T1000 (cell line): ENCODE measurements at regions not wholly inside any gene's neighbourhood (a gene's known extent, or its start where the extent isn't known, plus 50 kb on each side); places are given as distances from the start of the nearest gene placed in this dataset.
"Not testable (repeated sequence)": the region's sequence is repeated elsewhere in the genome, so short reads cannot be mapped to it uniquely, and the experiment has no call there.

Experiments
- DNase-seq: peaks from one replicate; lab custom pipeline; 2025; ENCODE audit warnings: mixed read lengths; lab: John Stamatoyannopoulos, UW

DNA sequence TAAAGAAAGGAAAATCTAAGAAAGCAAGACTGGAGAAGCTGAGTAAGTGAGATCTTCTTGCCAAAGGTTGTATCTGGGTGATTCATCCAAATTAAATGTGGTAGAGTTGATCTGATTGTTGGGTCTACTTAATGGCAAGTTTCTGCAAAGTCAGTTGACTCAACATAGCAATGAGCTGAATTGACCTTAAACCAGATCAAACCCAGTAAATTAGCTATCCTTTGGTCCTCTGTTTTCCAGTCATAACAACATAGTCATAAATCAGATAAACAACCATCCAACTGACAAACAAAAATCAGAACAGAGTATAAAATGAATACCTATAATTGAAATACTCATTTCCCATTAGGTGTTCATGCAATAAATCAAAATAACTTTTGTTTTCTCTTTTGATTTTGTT is 142.6 kb upstream of the CFAP20DC start:
- DNase-seq, result no peak

DNA sequence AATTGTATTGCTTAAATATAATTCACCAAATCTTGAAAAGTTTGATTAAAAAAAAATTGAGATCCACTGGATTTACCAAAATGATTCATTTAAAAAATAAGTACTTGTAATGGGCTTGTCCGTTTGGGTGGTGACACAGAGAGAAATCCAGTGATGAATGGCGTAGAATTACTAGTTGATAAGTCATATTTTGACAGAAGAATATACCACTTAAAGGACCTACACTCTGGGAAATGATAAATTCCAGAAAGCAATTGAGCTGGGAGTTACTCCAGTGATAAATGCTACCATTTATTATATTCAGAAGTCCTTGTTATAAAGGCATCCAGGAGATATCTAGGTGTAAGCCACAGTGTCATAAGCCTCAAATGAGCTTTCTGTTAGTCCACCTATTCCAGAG is 141.8 kb upstream of the CFAP20DC start:
- no peak for DNase-seq

DNA sequence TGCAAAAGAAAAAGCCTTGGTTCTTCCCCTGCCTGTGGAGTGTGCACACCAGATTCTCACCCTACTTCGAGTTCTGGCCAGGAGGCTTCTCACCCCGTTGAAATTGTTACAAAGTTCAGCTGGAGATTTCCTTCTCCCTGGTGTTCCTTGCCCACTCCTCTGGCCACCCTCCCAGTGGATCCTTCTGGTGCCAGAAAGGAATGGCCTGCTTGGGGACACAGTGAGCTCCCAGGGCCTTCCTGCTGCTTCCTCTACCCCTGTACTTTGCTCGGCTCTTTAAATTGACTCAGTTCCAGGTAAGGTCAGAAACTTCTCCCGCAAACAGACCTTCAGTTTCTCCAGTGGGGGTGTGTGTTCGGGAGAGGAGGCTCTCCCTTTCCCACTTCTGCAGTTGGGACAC is 140.1 kb upstream of the CFAP20DC start:
- DNase-seq, result no peak

DNA sequence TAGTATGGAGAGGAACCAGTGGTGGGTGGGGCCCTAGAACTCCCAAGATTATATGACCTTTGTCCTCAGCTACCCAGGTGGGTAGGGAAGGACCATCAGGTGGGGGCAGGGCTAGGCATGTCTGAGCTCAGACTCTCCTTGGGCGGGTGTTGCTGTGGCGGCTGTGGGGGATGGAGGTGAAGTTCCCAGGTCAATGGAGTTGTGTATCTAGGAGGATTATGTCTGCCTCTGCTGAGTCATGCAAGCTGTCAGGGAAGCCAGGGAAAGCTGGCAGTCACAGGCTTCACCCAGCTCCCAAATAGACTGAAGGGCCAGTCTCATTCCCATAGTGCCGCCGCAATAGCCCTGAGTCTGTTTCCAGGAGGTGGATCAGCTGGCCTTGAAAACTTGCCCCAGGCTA is 139.7 kb upstream of the CFAP20DC start:
- DNase-seq, result peak; percentile 30

DNA sequence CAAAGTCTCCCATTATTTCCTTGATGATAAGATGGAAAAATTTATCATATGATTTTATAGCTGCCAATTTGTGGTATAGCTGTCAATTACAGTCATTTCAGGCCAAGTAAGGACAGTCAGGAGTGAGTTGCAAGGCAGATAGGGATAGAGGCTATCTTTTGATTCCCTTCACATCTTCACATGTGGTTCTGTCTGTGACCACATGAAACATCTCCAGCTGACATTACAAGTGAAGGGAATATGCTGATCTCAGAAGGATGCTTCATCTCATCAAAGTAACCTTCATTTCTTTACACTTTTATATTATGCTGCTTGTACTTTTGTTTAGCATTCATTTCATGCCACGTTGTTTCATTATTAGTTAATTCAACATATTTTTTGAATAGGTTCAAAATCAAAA is 136.9 kb upstream of the CFAP20DC start:
- DNase-seq, result no peak

DNA sequence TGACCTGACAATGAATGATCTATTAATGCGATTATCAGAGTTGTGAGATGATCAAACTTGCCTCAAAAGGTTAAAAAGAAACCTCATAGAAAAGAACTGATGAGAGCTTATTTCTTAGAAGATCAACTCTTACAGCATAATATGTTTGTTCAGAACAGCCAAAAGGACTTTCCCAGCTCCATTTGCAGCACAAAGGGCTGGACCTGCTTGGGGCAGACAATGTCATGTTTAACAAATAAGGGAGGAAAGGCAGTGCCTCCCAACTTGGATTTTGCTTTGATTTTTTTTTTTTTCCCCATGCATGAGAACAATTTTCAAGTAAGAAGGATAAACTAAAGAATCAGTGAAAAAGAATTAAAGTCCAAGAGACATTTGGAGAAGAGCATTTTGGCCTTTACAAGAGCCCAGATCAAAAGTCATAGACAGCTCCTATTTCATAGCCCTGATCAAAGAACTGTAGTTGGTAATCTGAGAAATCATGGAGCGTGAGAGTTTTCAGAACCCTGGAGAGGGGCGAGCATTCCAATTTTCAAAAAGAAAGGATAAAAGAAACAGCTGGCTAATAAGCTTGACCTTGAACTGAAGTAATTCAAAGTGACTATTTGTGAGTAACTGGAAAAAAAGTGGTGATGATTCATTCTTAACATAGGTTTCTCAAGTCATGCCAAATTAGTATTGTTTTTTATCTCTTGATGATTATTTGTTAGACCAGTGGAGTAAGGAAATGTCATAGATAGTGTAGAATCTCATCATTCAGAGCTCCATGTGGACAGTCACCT is 136.0 kb upstream of the CFAP20DC start:
- DNase-seq, result no peak

DNA sequence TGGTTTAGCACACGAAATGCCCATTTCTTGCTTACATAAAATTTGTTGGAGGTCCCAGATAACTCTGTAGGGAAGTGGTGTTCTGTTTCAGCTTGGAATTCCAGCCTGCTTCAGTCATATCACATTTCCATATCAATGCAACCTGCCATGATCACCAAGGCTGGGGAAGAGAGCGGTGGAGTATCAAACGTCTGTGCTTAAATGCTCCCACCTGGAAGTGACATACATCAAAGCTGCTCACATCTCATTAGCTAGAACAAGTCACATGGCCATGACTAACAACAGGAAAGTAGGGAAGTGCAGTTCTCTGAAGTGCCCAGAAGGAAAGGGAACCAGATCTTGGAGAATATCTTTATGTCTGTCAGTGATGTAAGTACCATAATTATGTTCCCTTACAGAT is 130.2 kb upstream of the CFAP20DC start:
- DNase-seq, result no peak

DNA sequence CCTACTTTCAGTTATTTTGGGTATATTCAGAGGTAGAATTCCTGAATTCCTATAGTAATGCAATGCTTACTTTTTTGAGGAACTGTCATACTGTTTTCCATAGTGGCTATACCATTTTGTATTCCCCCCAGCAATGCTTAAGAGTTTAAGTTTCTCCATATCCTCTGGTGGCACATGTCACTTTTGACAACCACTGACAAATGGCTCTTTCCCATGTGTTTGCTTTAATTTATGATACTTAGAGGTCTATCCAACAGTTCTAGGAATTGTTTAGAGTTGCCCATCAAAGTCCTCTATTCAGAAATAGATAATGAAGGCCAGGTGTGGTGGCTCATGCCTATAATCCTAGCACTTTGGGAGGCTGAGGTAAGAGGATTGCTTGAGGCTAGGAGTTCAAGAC is 128.9 kb upstream of the CFAP20DC start:
- no peak for DNase-seq

DNA sequence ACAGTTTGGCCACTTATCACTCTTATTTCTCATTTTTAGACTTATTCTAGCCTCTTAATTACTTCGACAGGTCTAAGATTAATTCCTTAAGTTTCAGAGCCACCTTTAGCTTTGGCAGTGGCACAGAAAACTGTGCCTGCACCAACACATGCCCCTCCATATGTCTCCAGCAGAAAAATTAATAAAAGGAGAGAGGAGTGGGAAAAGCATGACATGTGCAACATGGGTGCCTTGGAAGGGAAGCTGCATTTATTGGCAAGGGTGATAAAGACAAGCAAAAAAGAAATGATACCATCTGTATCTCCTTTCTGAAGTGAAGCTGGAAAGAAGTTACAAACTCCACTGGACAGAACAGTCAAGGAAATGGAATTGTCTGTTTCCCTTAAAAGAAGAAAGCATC is 121.7 kb upstream of the CFAP20DC start:
- DNase-seq, result no peak

DNA sequence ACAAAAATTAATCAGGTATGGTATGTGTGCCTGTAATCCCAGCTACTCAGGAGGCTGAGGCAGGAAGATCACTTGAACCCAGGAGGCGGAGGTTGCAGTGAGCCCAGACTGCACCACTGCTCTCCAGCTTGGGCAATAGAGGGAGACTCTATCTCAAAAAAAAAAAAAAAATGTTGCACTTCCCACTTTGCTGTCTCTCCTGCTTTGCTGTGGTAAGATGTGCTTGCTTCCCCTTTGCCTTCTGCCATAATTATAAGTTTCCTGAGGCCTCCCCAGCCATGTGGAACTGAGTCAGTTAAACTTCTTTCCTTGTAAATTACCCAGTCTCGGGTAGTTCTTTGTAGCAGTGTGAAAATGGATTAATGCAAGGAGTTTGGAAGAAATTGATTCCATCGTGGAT is 120.3 kb upstream of the CFAP20DC start:
- not testable (repeated sequence) for DNase-seq

DNA sequence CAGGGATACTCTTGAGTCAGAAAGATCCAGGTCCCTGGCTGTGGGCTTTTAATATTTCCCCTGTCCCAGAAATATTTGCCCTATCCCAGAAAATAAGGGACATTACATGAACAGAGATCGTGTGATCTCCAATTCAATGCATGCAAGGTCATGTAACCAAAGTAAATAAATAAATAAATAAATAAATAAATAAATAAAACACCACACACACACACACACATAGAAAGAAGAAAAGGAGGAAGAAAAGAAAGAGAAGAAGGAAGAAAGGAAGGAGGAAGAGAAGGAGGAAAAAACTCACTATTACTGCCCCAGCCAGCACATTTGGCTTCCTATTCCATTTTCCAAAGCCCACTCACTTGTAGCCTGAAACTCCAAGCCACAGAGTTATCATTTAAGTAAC is 117.9 kb upstream of the CFAP20DC start:
- no peak for DNase-seq

DNA sequence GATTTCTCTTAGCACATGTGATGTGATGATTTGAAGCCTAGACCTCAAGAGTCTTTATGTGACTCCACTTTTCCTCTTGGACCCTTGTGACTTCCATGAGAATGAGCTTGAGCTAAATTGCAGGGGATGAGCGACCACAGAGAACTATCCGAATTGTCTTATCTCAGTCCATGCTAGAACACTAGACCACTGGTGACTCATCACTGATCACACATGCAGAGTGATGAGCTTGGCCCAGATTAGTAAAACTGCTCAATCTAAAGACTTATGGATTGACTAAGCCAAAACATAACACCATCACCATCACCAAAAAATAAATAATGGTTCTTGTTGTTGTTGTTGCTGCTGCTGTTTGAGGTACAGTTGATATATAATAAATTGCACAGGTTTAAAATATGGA is 114.1 kb upstream of the CFAP20DC start:
- no peak for DNase-seq

DNA sequence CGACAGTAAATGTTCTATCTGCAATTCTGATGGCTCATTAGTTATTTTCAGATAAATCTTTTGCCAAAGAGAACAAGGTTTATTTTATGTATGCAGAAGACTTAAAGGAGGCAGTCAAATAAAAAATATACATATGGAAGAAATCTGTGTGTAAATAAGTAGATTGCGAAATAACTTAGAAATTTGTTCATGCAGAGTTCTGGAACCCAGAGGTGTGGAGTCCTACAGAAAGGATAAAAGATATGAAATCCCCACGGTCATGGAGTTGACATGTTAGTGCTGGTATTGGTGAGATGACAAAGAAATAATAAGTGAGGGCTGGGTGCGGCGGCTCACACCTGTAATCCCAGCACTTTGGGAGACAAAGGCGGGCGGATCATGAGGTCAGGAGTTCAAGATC is 111.2 kb upstream of the CFAP20DC start:
- no peak for DNase-seq

DNA sequence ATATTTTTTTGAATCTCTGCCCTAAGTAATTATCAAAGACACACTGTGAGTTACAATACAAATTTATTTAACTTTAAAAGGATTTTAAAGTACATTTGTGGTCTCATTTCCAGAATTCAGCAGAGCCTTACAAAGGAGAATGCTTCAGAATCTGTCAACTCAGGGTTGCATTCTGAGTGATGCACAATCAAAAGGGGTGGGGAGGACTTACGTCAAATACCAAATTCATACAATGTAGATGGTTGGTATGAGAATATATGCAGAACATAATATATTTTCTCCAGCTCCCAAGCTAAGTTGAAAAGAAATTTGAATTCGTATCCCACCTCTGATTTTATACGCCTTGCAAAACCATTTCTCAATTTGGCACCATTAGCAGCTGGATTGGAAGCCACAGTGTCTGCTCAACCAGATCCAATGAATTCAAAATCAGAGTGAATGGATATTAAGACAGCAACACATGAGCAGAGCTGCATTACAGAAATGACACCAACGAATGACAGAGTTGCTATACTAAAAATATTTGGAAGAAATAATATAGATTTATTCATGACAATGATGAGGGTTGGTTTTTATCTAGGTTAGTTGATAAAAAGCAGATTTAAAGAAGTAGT is 110.4 kb upstream of the CFAP20DC start:
- no peak for DNase-seq

DNA sequence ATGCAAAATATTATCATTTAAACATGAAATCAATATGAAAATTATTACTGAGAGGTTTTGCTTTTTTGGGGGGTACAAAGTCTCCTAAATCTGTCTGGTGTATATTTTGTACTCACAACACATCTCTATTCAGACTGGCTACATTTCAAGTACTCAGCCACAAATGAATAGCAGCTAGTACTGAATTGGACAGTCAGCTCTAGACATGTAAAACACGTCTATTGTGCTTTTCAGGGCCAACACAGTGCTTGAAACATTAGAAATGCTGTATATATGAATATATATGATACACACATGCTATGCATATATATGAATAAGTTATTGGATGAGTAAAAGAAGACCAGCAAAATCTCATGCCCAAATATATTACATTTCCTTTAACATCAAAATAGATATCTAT is 103.8 kb upstream of the CFAP20DC start:
- DNase-seq, result no peak

DNA sequence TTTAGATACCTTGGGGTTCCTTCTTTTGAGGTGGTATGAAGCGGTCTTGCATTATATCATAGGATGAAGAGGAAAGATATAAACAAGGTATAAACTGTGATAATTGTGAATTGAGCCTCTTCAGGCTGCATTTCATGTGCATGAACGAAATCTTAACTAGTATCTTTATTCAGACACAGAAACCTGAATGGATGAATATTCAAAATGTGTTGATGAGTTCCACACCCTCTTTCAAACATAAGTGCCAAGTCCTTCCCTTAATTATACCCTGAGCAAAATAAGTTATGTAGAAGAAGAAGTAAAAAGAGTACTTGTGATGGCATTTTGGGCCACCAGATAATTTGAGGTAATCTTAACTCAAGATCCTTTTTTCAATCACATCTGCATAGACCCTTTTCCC is 103.1 kb upstream of the CFAP20DC start:
- no peak for DNase-seq

DNA sequence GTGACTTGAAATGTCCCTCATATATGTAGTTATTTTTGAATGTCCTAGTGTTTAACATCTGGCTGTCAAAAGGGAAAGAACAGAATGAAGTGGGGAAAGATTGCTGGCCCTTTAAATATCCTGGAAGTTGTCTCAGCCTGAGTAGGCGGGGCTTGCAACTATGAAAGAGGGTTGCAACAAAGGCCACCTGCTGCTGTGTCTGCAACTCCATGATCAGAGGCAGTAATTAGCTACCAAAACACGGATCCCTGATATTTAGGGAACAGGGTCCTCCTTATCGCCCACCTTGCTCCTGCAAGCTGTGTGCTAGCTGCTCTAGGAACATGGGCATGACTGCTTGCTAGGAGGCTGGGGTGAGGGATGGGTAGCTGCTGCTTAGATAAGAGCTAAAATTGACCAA is 100.2 kb upstream of the CFAP20DC start:
- DNase-seq, result no peak

DNA sequence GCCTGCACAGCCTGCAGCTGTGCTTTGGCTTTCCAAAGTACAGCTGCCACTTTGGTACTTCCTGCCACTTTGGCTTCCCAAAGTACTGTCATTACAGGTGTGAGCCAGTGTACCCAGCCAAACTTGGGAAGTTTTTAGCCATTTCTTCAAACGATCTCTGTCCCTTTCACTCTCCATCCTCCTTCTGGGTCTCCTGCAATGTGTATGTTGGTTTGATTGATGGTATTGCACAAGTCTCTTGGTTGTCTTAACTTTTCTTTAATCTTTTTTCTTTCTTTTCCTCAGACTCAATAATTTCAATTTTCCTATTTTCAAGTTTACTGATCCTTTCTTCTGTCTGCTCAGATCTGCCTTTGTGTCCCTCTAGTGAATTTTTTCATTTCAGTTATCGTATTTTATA is 99.3 kb upstream of the CFAP20DC start:
- DNase-seq, result no peak

DNA sequence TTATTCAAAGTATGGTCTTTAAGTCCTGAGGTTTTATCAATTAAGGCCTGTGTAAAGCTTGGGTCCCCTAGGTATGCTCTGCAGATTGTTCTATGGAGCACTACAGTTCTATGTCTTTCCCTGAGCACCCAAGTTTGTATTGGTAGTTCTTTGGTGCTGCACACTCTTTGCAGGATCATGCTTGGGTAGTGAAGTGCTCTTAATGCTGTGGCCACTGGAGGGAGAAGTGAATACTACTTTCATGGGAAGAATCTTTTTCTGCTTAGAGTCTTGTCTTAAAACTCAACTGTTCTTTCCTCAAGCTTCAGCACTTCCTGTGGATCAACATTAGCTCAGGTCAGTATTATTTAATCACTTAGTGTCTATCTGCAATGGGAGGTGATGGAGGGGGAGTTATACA is 93.6 kb upstream of the CFAP20DC start:
- no peak for DNase-seq

DNA sequence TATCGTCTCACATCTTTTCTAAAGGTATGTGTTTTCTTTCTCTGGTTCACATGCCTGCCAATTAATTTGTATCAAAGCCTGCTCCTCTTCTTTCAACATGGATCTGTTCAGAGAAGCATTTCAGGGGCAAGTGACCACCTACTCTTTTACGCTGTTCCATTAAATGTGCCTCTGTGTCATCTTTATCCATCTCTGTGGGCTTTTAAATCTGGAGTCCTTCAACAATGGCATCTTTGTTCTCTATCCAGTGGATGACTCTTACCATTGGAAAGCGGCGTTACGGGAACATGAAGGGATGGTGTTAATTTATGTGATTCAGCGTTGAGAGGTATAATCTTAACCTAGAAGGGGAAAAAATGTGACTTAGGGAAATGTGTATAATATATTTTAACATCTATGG is 92.7 kb upstream of the CFAP20DC start:
- no peak for DNase-seq

DNA sequence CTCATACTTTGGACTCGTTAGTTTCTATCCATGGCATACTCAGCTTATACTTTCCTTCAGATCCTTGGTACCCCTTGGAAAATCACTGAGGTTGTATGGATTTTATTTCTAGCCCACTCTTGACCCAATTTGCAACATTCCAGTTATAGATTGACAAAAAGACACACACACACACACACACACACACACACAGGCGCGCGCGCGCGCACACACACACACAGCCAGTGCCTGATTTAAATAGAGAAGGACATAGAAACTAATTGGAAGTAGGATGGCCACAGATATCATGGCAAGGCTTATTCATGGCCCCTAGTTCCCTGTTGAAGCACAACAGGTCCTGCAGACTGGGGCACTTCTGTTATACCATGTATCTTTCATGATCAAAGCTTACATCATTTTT is 89.1 kb upstream of the CFAP20DC start:
- DNase-seq, result no peak

DNA sequence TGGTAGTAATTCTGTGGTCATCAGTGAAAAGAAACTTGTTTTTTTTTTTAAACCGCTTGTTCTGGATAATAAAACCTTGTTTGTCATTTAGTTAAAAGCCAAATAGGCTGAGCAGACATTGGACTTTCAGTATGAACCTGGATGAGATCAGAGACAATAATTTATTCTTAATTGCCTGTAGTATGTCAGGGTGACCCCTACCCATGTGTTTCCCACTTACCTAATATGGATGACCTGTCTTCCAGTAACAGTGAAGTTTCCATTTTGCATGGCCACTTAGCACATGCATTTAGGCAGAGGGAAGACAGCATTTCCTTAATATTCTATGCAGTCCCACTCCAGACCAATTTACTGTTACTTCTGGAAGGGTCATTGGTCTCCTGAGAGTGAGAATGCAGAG is 87.6 kb upstream of the CFAP20DC start:
- DNase-seq, result no peak

DNA sequence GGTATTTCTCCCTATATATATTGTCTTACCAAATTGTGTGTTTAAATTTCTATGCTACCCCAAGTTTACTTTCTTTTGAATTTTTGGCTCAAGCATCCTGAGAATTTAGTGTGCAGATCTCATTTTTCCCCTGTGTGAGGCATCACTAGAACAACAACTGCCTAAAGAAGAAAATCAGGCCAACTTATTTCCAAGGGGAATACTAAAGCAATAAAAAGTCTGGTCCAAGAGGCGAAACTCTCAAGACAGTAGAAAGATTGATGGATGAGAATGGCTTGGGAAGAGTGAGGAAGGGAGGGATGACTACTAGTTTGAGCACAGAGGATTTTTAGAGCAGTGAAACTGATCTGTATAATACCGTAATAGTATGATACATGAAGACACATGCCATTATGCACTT is 86.3 kb upstream of the CFAP20DC start:
- no peak for DNase-seq

DNA sequence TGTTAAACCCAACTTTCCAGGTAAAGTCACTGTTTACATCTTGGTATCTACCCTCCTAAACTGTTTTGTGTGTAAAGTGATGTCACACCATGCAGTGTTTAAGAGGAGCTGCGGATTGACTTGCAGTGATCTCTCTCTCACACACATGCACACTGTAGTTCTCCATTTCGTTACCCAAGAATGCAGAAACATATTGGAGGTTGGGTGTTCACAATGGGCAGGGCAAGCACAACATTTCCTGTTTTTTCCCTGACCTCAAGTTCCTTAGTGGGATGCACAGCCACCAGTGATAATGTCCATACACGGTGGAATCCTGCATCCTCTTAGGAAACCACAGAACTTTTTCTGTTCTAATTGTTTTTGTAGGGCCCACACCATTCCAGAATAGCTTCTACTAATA is 85.3 kb upstream of the CFAP20DC start:
- DNase-seq, result no peak
